Activated CD4-positive, alpha-beta memory T cell treated with anti-CD3 and anti-CD28 coated beads for 36 hours (primary cell): ENCODE measurements at regions not wholly inside any gene's neighbourhood (a gene's known extent, or its start where the extent isn't known, plus 50 kb on each side); places are given as distances from the start of the nearest gene placed in this dataset.
A peak's percentile ranks its signal among the peaks of the same experiment; 100 is the strongest.
"Not testable (repeated sequence)": the region's sequence is repeated elsewhere in the genome, so short reads cannot be mapped to it uniquely, and the experiment has no call there.

Experiments used
- CTCF ChIA-PET: fragments of 350-600 bp; sonication (Branson Sonifier 250); formaldehyde crosslinking; loops from one replicate; lab custom pipeline; 2021; ENCODE audit warnings: antibody characterized with exemption, inconsistent platforms; lab: Charles Lee
- POLR2A ChIA-PET: fragments of 350-600 bp; sonication (Branson Sonifier 250); formaldehyde crosslinking; loops from one replicate; lab custom pipeline; 2021; ENCODE audit warnings: antibody characterized with exemption; lab: Charles Lee
- DNase-seq: peaks from one replicate; pipeline ENCODE4 v3.0.0-alpha.2; 2020
- H3K27ac Mint-ChIP-seq: one replicate; pipeline ENCODE4 v1.8.0; 2021; ENCODE audit warnings: mixed read lengths
- H3K27me3 Mint-ChIP-seq: one replicate; pipeline ENCODE4 v1.8.0; 2021; ENCODE audit warnings: mixed read lengths
- H3K36me3 Mint-ChIP-seq: one replicate; pipeline ENCODE4 v1.8.0; 2021; ENCODE audit warnings: mixed read lengths
- H3K4me1 Mint-ChIP-seq: one replicate; pipeline ENCODE4 v1.8.0; 2021; ENCODE audit warnings: low read depth, mixed read lengths
- H3K4me3 Mint-ChIP-seq: one replicate; pipeline ENCODE4 v1.8.0; 2021; ENCODE audit warnings: mild to moderate bottlenecking, mixed read lengths
- H3K9me3 Mint-ChIP-seq: one replicate; pipeline ENCODE4 v1.8.0; 2021; ENCODE audit warnings: mixed read lengths
- intact Hi-C: fragments of 100-400 bp; cut with micrococcal nuclease; formaldehyde crosslinking; loops from one replicate; pipeline ENCODE4 v1.15.1; 2023

GRCh38 chr2:144128130-144128746 lies 391.7 kb downstream of the ZEB2 start:
- Mint-ChIP-seq H3K36me3 (peaks cover 3% of the 10 kb centered on the region), H3K4me3 (no peak overlapping the region), H3K9me3 (no peaks in the 10 kb centered on the region), H3K27ac (peak overlapping the region; percentile 24), H3K27me3 (no peaks in the 10 kb centered on the region), H3K4me1 (peaks cover 28% of the 10 kb centered on the region)
- POLR2A ChIA-PET = no interaction called here
- no peak for DNase-seq
- intact Hi-C loops = loop anchor here (1.0 to 5.0 kb wide), 2 partner anchors 197 to 431 kb away; no protein-coding TSS in a partner anchor
- CTCF ChIA-PET = no interaction called here

DNA sequence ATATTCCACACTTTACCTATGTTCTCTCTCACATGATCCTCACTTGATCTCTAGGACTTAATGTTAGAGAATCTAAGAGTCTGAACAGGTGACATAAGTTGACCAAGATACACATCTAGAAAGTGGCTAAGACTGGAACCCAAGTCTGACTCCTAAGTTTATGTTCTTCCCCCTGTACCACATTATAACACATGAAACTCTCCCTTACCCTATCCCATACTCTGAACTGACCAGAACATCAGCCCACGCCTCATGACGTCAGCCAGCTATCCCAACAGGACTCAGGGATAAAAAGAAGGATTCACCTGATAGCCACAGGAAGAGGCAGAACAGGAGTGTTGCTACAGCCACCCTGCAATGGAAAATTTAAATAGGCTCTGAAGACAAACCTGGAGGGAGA lies 392.2 kb downstream of the ZEB2 start:
- H3K27ac Mint-ChIP-seq = peak overlapping the region; percentile 46
- ChIA-PET POLR2A (no interaction called here), CTCF (no interaction called here)
- H3K27me3 Mint-ChIP-seq = no peaks in the 10 kb centered on the region
- no peak overlapping the region for H3K4me3 Mint-ChIP-seq
- no peak for DNase-seq
- H3K9me3 Mint-ChIP-seq = no peaks in the 10 kb centered on the region
- intact Hi-C loops = loop anchor here (1.0 to 5.0 kb wide), 2 partner anchors 198 to 430 kb away; no protein-coding TSS in a partner anchor
- peaks cover 3% of the 10 kb centered on the region for H3K36me3 Mint-ChIP-seq
- H3K4me1 Mint-ChIP-seq = peaks cover 28% of the 10 kb centered on the region

- Mint-ChIP-seq H3K4me1 (peaks cover 26% of the 10 kb centered on the region), H3K27me3 (no peaks in the 10 kb centered on the region), H3K36me3 (peaks cover 3% of the 10 kb centered on the region), H3K9me3 (no peaks in the 10 kb centered on the region), H3K4me3 (no peak overlapping the region), H3K27ac (no peak overlapping the region)
- intact Hi-C loops = loop anchor here (5.0 kb wide), 1 partner anchor 429 kb away; no protein-coding TSS in a partner anchor
- no peak for DNase-seq
- ChIA-PET POLR2A (interaction anchor here (0.5 kb wide), 1 partner anchor 202 kb away, joined by 3 read pairs; no protein-coding TSS in a partner anchor), CTCF (no interaction called here)
Observed at GRCh38 chr2:144126302-144126701, 393.6 kb downstream of the ZEB2 start.

DNA sequence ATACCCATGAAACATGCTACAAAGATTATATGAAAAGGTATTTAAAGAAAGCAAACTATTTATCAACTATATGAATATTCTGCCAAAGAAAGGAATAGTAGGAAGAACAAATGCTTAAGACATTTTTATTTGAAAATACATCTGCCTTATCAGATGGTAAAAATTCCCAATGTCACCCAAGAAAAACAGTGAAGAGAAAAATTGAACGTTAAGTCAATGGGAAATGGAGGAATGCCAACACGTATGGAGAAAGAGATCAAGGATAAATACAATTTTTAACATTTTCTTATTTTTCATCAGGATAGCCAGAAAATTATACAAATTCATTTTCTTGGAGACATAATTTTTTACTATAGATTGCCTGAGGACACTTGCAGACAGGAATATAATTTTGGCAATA lies 394.2 kb downstream of the ZEB2 start:
- Mint-ChIP-seq H3K4me3 (no peak overlapping the region), H3K27me3 (no peaks in the 10 kb centered on the region), H3K9me3 (no peaks in the 10 kb centered on the region), H3K36me3 (peaks cover 3% of the 10 kb centered on the region), H3K4me1 (peaks cover 23% of the 10 kb centered on the region), H3K27ac (no peak overlapping the region)
- ChIA-PET CTCF (no interaction called here), POLR2A (no interaction called here)
- intact Hi-C loops = loop anchor here (5.0 kb wide), 1 partner anchor 428 kb away; no protein-coding TSS in a partner anchor
- no peak for DNase-seq

DNA sequence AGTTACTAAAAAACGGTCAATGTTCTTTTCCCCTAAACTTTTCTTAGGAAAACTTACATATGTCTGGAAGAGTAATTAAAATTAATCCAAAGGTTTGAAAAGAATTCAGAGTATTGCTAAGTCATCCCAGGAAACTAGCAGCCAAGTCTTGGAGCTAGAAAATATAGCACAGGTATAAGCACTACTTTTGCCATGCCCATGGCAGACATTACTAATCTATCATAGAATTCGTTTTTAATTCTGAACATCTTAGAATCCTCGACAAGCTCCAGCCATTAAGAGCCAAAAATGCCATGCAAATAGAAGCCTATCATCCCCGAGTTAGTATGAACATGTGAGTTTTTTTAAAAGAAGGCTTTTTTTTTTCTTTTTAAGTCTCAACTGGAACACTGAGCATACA lies 395.0 kb downstream of the ZEB2 start:
- H3K27me3 Mint-ChIP-seq = no peaks in the 10 kb centered on the region
- H3K36me3 Mint-ChIP-seq = peaks cover 3% of the 10 kb centered on the region
- no peak overlapping the region for H3K4me3 Mint-ChIP-seq
- ChIA-PET POLR2A (no interaction called here), CTCF (interaction anchor here (0.7 kb wide), 1 partner anchor 626 kb away, joined by 3 read pairs; no protein-coding TSS in a partner anchor)
- no peak for DNase-seq
- intact Hi-C loops = loop anchor here (5.0 kb wide), 1 partner anchor 428 kb away; no protein-coding TSS in a partner anchor
- H3K27ac Mint-ChIP-seq = no peak overlapping the region
- peaks cover 20% of the 10 kb centered on the region for H3K4me1 Mint-ChIP-seq
- no peaks in the 10 kb centered on the region for H3K9me3 Mint-ChIP-seq

DNA sequence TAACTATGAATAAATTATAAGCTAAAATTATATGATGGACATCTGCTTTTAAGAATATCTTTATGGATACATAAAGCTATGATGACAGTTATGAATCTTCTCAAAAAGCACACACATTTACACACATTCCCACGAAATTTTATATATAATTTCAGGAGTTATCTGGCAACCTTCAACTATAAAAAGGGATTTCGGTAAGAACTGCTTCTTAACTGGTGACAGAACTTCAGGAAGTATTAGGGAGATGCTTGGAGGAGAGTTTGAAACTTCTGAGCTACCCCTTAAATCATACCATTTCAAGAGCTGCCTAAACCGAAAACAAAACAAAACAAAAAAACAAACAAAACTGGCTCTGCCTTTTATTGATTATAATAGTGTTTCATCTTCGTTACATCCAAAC lies 399.4 kb downstream of the ZEB2 start:
- POLR2A ChIA-PET = no interaction called here

GRCh38 chr2:144117086-144117485 lies 402.8 kb downstream of the ZEB2 start:
- Mint-ChIP-seq H3K4me3 (no peak overlapping the region), H3K27ac (no peak overlapping the region)

More for the DNA sequence above, 399.4 kb downstream of the ZEB2 start:
- no peak overlapping the region for H3K27ac Mint-ChIP-seq
- no peaks in the 10 kb centered on the region for H3K9me3 Mint-ChIP-seq
- CTCF ChIA-PET = no interaction called here
- H3K36me3 Mint-ChIP-seq = no peaks in the 10 kb centered on the region
- no peaks in the 10 kb centered on the region for H3K27me3 Mint-ChIP-seq
- intact Hi-C loops = no loop called here
- H3K4me1 Mint-ChIP-seq = peaks cover 6% of the 10 kb centered on the region
- no peak for DNase-seq
- no peak overlapping the region for H3K4me3 Mint-ChIP-seq

DNA sequence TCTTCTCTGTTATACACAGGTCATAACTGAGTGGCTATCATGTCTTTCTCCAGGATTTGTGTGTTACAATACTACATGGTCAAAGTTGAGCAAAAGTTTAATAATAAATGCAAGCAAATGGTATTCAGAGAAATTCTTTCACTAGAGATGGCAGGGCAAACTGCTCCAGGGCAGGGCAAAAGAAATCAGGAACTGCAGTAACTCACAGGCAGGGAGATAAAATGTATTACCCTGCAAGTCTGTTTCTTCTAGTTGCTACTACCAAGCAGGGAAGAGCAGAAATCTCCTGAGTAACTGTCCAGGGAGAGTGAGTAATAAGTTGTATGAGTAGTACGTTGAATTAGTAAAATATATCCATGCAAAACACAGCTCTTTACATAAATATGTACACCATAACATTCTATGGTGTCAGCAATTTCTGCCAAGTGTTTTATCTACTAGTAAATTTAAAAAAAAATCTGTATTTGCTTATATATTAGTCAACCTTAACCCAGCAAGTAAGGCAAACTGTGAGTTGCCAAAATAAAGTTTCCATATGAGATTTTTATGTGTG lies 404.1 kb downstream of the ZEB2 start:
- Mint-ChIP-seq H3K27me3 (no peaks in the 10 kb centered on the region), H3K4me3 (no peak overlapping the region), H3K4me1 (peaks cover 6% of the 10 kb centered on the region), H3K27ac (no peak overlapping the region), H3K9me3 (no peaks in the 10 kb centered on the region), H3K36me3 (no peaks in the 10 kb centered on the region)
- POLR2A ChIA-PET = no interaction called here
- DNase-seq = no peak
- CTCF ChIA-PET = no interaction called here
- intact Hi-C loops = no loop called here

More at GRCh38 chr2:144117086-144117485, 402.8 kb downstream of the ZEB2 start:
- no peak for DNase-seq
- H3K4me1 Mint-ChIP-seq = peaks cover 6% of the 10 kb centered on the region
- CTCF ChIA-PET = no interaction called here
- no peaks in the 10 kb centered on the region for H3K27me3 Mint-ChIP-seq
- intact Hi-C loops = no loop called here
- H3K9me3 Mint-ChIP-seq = no peaks in the 10 kb centered on the region
- POLR2A ChIA-PET = no interaction called here
- H3K36me3 Mint-ChIP-seq = no peaks in the 10 kb centered on the region

GRCh38 chr2:144114760-144115159 lies 405.2 kb downstream of the ZEB2 start:
- ChIA-PET POLR2A (no interaction called here), CTCF (no interaction called here)
- peaks cover 3% of the 10 kb centered on the region for H3K9me3 Mint-ChIP-seq
- no peaks in the 10 kb centered on the region for H3K36me3 Mint-ChIP-seq
- H3K4me3 Mint-ChIP-seq = no peak overlapping the region
- H3K4me1 Mint-ChIP-seq = peaks cover 6% of the 10 kb centered on the region
- no peak for DNase-seq
- intact Hi-C loops = no loop called here
- H3K27me3 Mint-ChIP-seq = no peaks in the 10 kb centered on the region
- H3K27ac Mint-ChIP-seq = no peak overlapping the region

GRCh38 chr2:144111437-144111836 lies 408.5 kb downstream of the ZEB2 start:
- no peak for DNase-seq
- Mint-ChIP-seq H3K27me3 (no peaks in the 10 kb centered on the region), H3K4me1 (no peaks in the 10 kb centered on the region), H3K9me3 (peaks cover 15% of the 10 kb centered on the region), H3K4me3 (no peak overlapping the region), H3K27ac (no peak overlapping the region), H3K36me3 (peaks cover 20% of the 10 kb centered on the region)
- CTCF ChIA-PET = no interaction called here
- POLR2A ChIA-PET = no interaction called here
- intact Hi-C loops = no loop called here

DNA sequence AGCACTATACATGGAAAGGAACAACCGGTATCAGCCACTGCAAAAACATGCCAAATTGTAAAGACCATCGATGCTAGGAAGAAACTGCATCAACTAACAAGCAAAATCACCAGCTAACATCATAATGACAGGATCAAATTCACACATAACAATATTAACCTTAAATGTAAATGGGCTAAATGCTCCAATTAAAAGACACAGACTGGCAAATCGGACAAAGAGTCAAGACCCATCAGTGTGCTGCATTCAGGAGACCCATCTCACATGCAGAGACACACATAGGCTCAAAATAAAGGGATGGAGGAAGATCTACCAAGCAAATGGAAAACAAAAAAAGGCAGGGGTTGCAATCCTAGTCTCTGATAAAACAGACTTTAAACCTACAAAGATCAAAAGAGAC lies 413.8 kb downstream of the ZEB2 start:
- H3K27me3 Mint-ChIP-seq, H3K4me1 Mint-ChIP-seq, H3K4me3 Mint-ChIP-seq, CTCF ChIA-PET, DNase-seq, H3K27ac Mint-ChIP-seq, intact Hi-C loops, POLR2A ChIA-PET: not testable (repeated sequence)
- Mint-ChIP-seq H3K9me3 (peaks cover 24% of the 10 kb centered on the region), H3K36me3 (peaks cover 28% of the 10 kb centered on the region)

- intact Hi-C loops = no loop called here
- peaks cover 15% of the 10 kb centered on the region for H3K9me3 Mint-ChIP-seq
- no peak overlapping the region for H3K27ac Mint-ChIP-seq
- DNase-seq = no peak
- no peaks in the 10 kb centered on the region for H3K27me3 Mint-ChIP-seq
- peaks cover 17% of the 10 kb centered on the region for H3K36me3 Mint-ChIP-seq
- H3K4me1 Mint-ChIP-seq = peaks cover 9% of the 10 kb centered on the region
- POLR2A ChIA-PET = no interaction called here
- CTCF ChIA-PET = no interaction called here
- H3K4me3 Mint-ChIP-seq = no peak overlapping the region
Observed at GRCh38 chr2:144102386-144102785, 417.5 kb downstream of the ZEB2 start.
